Right ventricle myocardium superior (tissue), 1 donor: ENCODE measurements at regions not wholly inside any gene's neighbourhood (a gene's known extent, or its start where the extent isn't known, plus 50 kb on each side); places are given as distances from the start of the nearest gene placed in this dataset.
"Not testable (repeated sequence)": the region's sequence is repeated elsewhere in the genome, so short reads cannot be mapped to it uniquely, and the experiment has no call there.

Experiments
- ATAC-seq: fragments of 200-7000 bp; cut with Tn5 transposase; one replicate; pipeline ENCODE4 v1.9.1; 2020; ENCODE audit warnings: mild to moderate bottlenecking; ENCODE audit not compliant: poor library complexity
- DNase-seq: peaks from one replicate; pipeline ENCODE4 v3.0.0-alpha.2; 2020
- intact Hi-C: fragments of 100-400 bp; cut with DNase I; formaldehyde crosslinking; loops from one replicate; pipeline ENCODE4 v1.11.2; 2022
- donor health status: DM: no; HTN: yes; CAD: no; lungs with severe emphysema.

GRCh38 chr22:23471698-23472097, 108.4 kb downstream of the IGLL1 start:
- intact Hi-C loops, result no loop called here
- DNase-seq, result no peak
- no peak for ATAC-seq

- intact Hi-C loops, result no loop called here
- DNase-seq (no peak), ATAC-seq (no peak)
Measured at GRCh38 chr22:23470811-23471389, 109.2 kb downstream of the IGLL1 start.

DNA sequence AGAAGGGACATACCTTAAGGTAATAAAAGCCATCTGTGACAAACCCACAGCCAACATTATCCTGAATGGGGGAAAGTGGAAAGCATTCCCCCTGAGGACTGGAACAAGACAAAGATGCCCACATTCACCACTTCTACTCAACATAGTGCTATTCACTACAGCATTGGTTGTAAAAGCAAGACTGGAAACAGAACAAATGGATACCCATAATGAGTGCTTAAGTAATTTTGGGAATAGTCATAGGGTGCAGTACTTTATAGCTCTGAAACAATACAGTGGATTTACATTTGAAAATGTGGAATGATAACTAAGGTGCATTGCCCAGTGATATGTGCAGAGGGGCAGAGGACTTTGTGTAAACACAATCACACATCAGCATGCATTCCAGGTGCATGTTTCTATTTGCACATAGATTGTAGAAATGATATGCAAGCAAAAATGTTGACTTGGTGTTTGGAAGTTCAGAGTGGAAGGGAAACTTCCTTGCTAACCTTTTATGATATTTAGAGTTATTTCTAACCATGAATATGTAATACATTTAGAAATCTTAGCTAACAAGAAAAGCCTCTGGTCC, 112.3 kb downstream of the IGLL1 start:
- intact Hi-C loops, result no loop called here
- no peak for DNase-seq
- ATAC-seq, result no peak

DNA sequence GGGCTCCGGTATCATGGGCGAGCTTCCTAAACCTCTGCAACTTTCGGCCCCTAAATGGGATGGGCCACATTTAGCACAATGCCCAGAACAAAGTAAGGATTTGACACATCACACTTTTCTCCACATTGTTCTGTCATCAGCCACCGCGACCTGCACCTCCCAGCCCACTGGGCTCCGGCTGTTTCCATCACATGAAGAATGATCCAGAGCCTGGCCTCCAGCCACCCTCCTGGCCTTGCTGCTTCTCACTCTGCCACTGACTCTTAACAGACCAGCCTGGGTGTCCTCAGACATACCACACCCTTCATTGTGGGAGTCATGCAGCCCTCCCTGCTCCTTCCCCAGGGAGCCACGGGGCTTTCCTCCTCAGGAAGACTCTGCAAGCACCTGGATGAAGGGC, 113.7 kb downstream of the IGLL1 start:
- DNase-seq (no peak), ATAC-seq (no peak)
- intact Hi-C loops, result no loop called here

DNA sequence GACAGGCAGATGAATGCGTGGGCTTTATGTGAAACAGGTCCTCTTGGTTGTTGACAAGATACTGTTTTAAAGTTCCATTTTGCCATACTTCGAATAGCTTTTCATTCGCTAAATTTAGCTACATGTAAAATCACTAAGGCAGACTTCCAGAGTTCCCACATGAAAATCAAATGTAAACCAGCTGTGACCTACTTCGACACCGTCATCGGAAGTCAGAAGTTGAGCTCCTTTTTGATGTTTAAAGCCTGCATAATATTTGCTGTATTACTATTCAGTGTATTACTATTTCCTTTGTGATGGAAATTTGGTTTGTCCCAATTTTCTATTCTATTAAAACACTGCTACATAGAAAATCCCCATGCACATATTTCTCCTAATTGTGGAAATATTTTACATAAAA, 115.3 kb downstream of the IGLL1 start:
- ATAC-seq, intact Hi-C loops, DNase-seq: not testable (repeated sequence)

DNA sequence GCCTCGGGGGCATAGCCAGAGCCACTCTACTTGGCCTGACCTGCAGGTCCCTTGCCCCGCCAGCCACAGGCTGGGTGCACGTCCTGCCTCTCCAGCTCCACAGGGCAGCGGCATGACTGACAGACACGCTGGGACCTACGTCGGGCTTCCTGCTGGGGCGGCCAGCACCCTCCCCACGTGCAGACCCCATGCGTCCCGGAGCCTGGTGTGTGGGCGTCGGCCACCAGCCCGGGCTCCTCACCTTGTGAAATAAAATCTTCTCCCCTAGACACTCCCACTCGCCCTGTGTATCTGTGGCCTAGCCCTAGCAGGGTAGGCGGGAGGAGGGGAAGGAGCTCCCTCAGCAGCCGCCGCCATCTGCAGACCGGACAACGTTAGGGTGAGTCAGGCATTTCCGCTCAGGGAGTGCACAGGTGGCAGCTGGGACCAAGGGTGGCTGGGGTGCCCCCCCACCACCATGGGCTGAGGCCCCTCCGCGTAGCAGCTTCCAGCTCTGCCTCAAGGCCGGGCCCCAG, 119.5 kb downstream of the IGLL1 start:
- ATAC-seq, intact Hi-C loops, DNase-seq: not testable (repeated sequence)

DNA sequence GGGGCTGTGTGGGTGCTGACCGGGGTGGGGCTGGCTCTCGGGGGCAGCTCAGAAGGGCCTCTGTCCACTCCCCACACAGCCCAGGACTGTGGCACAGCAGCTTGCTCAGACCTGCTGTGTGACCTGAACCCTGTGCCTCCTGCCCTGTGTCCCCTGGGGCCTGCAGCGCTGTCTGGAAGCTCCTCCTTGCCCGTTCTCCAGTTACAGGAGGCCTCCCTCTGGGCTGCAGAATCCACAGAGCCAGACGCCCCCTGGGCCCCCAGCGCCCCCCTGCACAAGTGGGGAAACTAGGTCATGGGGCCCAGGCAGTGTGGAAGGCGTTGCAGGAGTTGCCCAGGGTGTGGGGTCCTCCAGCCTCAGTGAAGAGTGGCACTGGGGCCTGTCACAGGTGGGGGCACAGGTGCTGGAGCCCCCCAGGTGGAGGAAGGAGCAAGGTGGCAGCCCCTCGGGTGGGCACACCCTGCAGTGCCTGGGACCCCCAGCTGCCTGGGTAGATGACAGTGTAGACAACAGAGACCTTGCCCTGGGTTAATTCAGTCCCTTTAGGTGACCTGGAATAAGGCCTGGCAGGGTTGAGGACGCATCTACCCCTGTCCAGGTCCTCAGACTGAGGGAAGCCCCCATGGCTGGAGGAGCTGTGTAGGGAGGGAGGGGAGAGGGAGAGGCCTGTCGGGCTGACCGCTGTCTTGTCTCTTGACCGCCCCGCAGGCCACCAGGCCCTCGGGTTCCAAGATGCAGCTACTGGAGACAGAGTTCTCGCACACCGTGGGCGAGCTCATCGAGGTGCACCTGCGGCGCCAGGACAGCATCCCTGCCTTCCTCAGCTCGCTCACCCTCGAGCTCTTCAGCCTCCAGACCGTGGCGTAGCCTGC, 120.2 kb downstream of the IGLL1 start:
- DNase-seq, intact Hi-C loops, ATAC-seq: not testable (repeated sequence)

DNA sequence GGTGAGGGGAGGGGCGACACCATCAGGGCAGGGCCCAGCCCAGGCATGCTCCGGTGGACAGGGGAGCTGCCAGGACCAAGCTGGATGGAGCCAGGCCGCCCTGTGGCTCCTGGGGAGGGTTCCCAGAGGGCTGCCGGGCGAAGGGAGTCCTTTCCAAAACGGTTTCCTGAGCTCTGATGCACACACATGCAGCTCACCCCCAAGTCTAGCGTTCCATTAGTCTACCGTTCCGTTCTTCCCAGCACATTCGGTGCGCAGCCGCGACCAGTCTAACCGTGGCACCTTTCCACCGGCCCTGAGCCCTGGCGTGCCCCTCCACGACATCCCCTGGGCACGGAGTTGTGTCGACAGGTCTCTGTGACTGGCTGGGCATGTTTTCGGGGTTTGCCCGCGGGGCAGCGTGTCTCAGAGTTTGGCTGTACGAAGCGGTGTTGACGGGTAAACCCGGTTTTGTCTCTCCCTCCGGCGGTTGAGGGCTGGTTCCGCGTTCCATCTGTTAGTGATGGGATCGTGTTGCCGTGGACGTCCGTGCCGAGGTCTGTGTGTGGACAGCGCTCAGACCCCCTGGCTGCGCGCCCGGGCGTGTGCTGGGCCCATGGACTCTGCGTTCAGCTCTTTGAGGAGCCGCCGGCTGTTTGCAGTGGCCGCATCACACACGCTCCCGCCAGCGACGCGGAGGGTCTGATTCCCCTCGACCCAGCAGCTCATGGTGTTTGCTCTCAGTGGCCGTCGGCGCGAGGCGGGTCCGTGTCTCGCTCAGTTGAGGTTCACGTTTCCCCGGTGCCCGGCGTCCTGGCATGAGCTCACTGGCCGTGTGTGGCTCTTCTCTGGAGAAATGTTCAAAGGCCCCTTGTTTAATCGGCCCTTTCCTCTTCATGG, 121.2 kb downstream of the IGLL1 start:
- ATAC-seq (no peak), DNase-seq (no peak)
- intact Hi-C loops, result no loop called here

DNA sequence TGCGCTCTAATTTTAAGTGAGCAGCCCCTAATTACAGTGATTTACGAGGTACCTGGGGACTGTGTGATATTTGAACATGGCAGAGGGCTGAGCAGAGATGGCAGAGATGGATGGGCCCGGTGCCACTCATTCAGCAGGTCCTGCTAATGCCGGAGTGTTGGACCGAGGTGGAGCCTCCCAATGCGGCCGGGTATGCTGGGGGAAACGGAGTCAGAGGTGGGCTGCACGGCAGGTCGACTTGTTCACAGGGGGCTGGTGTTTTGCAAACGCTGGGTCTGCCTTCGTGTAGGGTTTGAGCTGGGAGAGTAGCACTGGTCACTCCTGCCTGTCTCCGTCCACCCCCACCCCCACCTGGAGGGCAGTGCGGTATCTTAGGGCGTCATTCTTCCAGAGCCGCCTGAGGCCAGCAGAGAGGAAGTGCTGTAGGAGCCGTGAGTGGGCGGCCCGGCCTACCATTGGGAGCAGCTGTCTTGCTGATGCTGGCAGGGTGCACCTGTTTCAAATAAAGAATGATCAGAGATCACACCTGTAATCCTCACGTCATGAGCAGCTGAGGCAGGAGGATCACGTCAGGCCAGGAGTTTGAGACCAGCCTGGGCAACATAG, 122.6 kb downstream of the IGLL1 start:
- DNase-seq (no peak), ATAC-seq (no peak)
- intact Hi-C loops, result no loop called here

- ATAC-seq, DNase-seq, intact Hi-C loops: not testable (repeated sequence)
Measured at GRCh38 chr22:23456666-23457379, 123.3 kb downstream of the IGLL1 start.

DNA sequence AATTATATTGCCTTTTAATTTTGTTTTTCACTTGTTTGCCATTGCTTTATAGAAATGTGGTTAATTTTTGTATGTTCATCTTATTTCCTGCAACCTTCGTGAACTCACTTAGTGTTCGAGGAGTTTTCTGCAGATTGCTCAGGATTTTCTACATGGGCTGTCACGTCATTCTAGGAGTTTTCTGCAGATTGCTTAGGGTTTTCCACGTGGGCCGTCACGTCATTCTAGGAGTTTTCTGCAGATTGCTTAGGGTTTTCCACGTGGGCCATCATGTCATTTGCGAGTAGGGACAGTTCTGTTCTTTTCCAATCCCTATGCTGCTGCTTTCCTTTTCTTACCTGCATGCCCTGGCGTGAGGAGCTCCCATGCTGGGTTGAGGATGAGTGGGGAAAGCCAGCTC, 125.7 kb downstream of the IGLL1 start:
- ATAC-seq, intact Hi-C loops, DNase-seq: not testable (repeated sequence)

- intact Hi-C loops, result no loop called here
- ATAC-seq (no peak), DNase-seq (no peak)
Measured at GRCh38 chr22:23453277-23453676, 126.8 kb downstream of the IGLL1 start.

- DNase-seq (no peak), ATAC-seq (no peak)
- intact Hi-C loops, result no loop called here
Measured at GRCh38 chr22:23452231-23453010, 127.7 kb downstream of the IGLL1 start.

GRCh38 chr22:23451452-23452230, 128.4 kb downstream of the IGLL1 start:
- DNase-seq, intact Hi-C loops, ATAC-seq: not testable (repeated sequence)

GRCh38 chr22:23450821-23451220, 129.3 kb downstream of the IGLL1 start:
- ATAC-seq, DNase-seq, intact Hi-C loops: not testable (repeated sequence)

DNA sequence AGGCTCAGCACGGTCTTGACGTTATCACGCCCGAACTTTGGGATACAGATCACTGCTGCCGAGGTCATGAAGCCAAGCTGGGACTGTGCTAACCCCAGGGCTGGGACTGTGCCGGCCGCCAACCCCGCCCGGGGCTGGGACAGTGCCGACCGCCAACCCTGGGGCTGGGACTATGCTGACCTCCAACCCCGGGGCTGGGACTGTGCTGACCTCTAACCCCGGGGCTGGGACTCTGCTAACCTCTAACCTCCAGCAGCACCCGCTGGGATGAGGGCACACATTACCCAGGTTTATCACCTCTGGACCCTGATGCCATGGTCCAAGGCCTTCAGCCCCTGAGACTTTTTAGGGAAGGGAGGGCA, 129.7 kb downstream of the IGLL1 start:
- ATAC-seq (no peak), DNase-seq (no peak)
- intact Hi-C loops, result no loop called here
